Thoracic aorta (tissue), 2 donors: ENCODE measurements at regions not wholly inside any gene's neighbourhood (a gene's known extent, or its start where the extent isn't known, plus 50 kb on each side); places are given as distances from the start of the nearest gene placed in this dataset.

ENCODE experiments used
- ATAC-seq: fragments of 150-250 bp; one replicate; pipeline ENCODE4 v1.8.0; 2017; ENCODE audit warnings: low read depth; ENCODE audit not compliant: insufficient number of reproducible peaks, low FRiP score
- DNase-seq: peaks from one replicate; pipeline ENCODE4 v3.0.0-alpha.2; 2020; ENCODE audit warnings: low spot score
- H3K27ac ChIP-seq, 2 donors: fragments of 200-600 bp; sonication (generic); 1 replicate in 1 of 2; 2 replicates in 1 of 2; pipeline ENCODE4 v1.5.1; 2016; ENCODE audit warnings: mild to moderate bottlenecking in 2 of 2, moderate library complexity in 2 of 2
- H3K27me3 ChIP-seq: fragments of 200-600 bp; sonication (generic); replicated peaks from 2 replicates; pipeline ENCODE4 v1.6.0; 2016; ENCODE audit warnings: mild to moderate bottlenecking; ENCODE audit not compliant: insufficient read depth
- H3K36me3 ChIP-seq: fragments of 200-600 bp; sonication (generic); one replicate; pipeline ENCODE4 v1.5.1; 2016
- H3K4me1 ChIP-seq, 2 donors: fragments of 200-600 bp; sonication (generic); 1 replicate in 1 of 2; 2 replicates in 1 of 2; pipeline versions ENCODE4 v1.5.1 to v1.6.0; 2016; ENCODE audit warnings: low read depth in 2 of 2, mild to moderate bottlenecking in 1 of 2; ENCODE audit not compliant: control insufficient read depth in 1 of 2
- H3K4me3 ChIP-seq: fragments of 200-600 bp; sonication (generic); 2 replicates; pipeline ENCODE4 v1.5.1; 2016; ENCODE audit warnings: mild to moderate bottlenecking
- H3K9me3 ChIP-seq: fragments of 200-600 bp; sonication (generic); 2 replicates; pipeline ENCODE4 v1.5.1; 2016
- TF ChIP-seq, protein P1 (sequence below): fragments of 200-600 bp; sonication (generic); IDR thresholded peaks from one replicate; pipeline ENCODE4 v1.5.1; 2019; ENCODE audit warnings: antibody characterized with exemption

DNA sequence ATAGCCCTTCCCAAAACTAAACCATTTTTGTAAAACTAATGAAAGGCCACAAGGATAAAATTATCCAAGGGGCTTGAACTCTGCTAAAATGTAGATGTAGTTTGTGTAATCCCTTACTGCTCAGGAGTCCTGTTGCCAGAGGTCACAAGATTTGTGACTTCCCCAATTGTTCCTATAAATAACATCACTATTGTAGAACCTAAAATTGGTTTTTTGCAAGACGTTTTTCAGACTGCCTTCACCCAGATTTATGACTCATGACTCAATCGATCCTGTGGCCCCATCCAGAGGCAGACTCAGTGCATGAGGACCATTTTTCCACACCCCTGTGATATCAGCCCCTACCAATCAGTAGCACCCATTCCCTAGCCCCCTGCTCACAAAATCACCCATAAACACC is 61.5 kb upstream of the RASSF8 start:
- H3K9me3 ChIP-seq = no peaks in the 10 kb centered on the region
- TF ChIP-seq, protein P1, sequence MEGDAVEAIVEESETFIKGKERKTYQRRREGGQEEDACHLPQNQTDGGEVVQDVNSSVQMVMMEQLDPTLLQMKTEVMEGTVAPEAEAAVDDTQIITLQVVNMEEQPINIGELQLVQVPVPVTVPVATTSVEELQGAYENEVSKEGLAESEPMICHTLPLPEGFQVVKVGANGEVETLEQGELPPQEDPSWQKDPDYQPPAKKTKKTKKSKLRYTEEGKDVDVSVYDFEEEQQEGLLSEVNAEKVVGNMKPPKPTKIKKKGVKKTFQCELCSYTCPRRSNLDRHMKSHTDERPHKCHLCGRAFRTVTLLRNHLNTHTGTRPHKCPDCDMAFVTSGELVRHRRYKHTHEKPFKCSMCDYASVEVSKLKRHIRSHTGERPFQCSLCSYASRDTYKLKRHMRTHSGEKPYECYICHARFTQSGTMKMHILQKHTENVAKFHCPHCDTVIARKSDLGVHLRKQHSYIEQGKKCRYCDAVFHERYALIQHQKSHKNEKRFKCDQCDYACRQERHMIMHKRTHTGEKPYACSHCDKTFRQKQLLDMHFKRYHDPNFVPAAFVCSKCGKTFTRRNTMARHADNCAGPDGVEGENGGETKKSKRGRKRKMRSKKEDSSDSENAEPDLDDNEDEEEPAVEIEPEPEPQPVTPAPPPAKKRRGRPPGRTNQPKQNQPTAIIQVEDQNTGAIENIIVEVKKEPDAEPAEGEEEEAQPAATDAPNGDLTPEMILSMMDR = no peak
- H3K4me1 ChIP-seq = no peaks in the 10 kb centered on the region
- ATAC-seq (no peak), DNase-seq (no peak)
- no peaks in the 10 kb centered on the region for H3K36me3 ChIP-seq
- H3K27ac ChIP-seq = no peak overlapping the region
- no peak overlapping the region for H3K4me3 ChIP-seq
- no peaks in the 10 kb centered on the region for H3K27me3 ChIP-seq

DNA sequence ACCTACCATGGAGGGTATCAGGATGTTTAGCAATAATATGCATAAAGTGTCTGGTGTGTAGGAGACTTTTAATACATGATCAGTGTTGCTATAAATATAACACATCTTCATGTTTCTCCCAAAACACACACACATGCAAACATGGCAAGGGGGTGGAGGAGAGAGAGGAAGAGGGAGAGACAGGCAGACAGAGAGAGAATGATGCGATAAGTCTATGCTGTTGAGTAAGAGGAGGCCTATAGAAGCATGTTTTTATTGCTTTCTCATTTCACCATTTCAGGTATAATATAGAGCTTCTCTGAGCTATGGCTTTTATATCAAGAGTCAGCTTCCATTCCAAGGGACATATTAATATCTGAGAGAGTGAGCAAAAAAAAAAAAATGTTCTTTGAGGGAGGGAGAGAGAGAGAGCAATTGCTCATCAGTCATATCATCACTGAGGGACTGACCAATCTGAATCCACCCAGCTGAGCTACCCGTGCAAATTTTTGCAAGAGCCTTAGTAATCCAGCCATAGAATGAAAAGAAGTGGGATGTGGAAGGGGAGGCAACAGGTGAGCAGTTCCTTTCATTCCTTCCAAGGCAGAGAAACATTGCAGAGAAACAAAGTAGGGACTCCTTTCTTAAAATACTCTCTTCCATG is 54.8 kb upstream of the RASSF8 start:
- H3K4me1 ChIP-seq = no peaks in the 10 kb centered on the region
- no peaks in the 10 kb centered on the region for H3K36me3 ChIP-seq
- TF ChIP-seq, protein P1 = no peak
- no peaks in the 10 kb centered on the region for H3K9me3 ChIP-seq
- ATAC-seq = no peak
- no peaks in the 10 kb centered on the region for H3K27me3 ChIP-seq
- no peak for DNase-seq
- no peak overlapping the region for H3K4me3 ChIP-seq
- H3K27ac ChIP-seq = no peak overlapping the region

DNA sequence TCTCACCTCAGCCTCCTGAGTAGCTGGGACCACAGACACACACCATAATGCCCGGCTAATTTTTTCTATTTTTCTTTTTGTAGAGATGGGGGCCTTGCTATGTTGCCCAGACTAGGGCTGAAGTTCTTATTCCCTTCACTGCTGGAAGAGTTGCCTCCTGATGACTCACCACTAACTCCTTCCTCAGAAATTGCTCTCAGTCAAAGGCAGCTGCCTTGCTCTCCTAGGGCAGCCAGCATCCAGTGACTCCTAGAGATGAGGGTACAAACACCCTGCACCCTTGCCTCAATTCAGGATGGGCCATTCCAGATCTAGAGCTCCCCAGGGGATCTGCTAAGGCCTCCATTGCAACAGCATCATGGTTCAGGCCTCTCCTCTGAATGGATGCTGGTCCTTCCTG is 54.0 kb upstream of the RASSF8 start:
- DNase-seq = no peak
- Histone ChIP-seq H3K27me3 (no peaks in the 10 kb centered on the region), H3K9me3 (no peaks in the 10 kb centered on the region), H3K36me3 (no peaks in the 10 kb centered on the region), H3K4me1 (no peaks in the 10 kb centered on the region), H3K4me3 (no peak overlapping the region), H3K27ac (no peak overlapping the region)
- no peak for ATAC-seq
- TF ChIP-seq, protein P1 = no peak

DNA sequence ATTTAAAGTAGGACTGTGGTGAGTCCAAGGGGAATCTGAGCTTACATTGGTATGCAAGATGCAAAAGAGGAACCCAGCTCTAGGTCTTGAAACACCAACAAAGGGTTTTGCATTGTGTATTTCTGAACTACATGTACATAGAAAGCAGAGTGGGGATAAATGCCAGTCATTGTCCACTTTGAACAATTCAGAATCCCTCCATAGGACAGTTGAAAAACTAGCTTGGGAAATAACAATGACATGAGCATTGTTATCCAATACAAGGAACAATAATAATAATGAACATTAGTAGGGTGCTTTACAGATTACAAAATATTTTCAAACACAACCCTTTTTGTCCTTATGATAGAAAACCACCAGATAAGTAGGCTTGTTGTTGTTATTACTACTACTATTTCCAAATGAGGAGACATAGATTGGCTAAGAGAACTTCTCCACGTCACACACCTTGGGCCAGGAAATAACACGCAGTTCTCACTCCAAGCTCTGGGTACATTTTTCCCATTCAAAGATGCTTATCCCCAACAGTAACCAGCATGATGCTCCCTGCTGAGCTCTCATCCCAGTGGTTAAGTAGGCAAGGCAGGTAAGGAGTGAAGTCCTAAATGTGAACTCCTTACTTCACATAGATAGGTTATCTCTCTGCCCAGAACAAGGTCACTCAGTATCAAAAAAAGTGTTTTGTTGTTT is 51.7 kb upstream of the RASSF8 start:
- no peaks in the 10 kb centered on the region for H3K4me1 ChIP-seq

More for the DNA sequence above, 51.7 kb upstream of the RASSF8 start:
- no peaks in the 10 kb centered on the region for H3K9me3 ChIP-seq
- no peaks in the 10 kb centered on the region for H3K27me3 ChIP-seq
- no peak overlapping the region for H3K4me3 ChIP-seq
- no peak for ATAC-seq
- H3K36me3 ChIP-seq = no peaks in the 10 kb centered on the region
- no peak overlapping the region for H3K27ac ChIP-seq
- TF ChIP-seq, protein P1 = no peak
- DNase-seq = no peak
